ENCODE measurements at regions not wholly inside any gene's neighbourhood (a gene's known extent, or its start where the extent isn't known, plus 50 kb on each side); places are given as distances from the start of the nearest gene placed in this dataset.

- DNase-seq = no peak
These were observed 251.3 kb upstream of the MKI67 start for GRCh38 chr10:128377364-128377987.

GRCh38 chr10:128377988-128378387 lies 251.8 kb upstream of the MKI67 start:
- DNase-seq = no peak

GRCh38 chr10:128380946-128381345 lies 254.7 kb upstream of the MKI67 start:
- no peak for DNase-seq

GRCh38 chr10:128382225-128382624 lies 256.0 kb upstream of the MKI67 start:
- no peak for DNase-seq

- DNase-seq = no peak
These were observed 258.6 kb upstream of the MKI67 start for GRCh38 chr10:128384831-128385230.

- no peak for DNase-seq
These were observed 260.0 kb upstream of the MKI67 start for GRCh38 chr10:128386231-128386630.

GRCh38 chr10:128386816-128387604 lies 260.8 kb upstream of the MKI67 start:
- no peak for DNase-seq

- DNase-seq = no peak
These were observed 264.4 kb upstream of the MKI67 start for GRCh38 chr10:128390596-128390995.

- no peak for DNase-seq
These were observed 267.3 kb upstream of the MKI67 start for GRCh38 chr10:128393546-128393945.

- no peak for DNase-seq
These were observed 271.9 kb upstream of the MKI67 start for GRCh38 chr10:128398118-128398517.

GRCh38 chr10:128398999-128399398 lies 272.8 kb upstream of the MKI67 start:
- no peak for DNase-seq

GRCh38 chr10:128400564-128400963 lies 274.3 kb upstream of the MKI67 start:
- DNase-seq = no peak

GRCh38 chr10:128405450-128405849 lies 279.2 kb upstream of the MKI67 start:
- no peak for DNase-seq

- no peak for DNase-seq
These were observed 285.4 kb upstream of the MKI67 start for GRCh38 chr10:128411643-128412042.

GRCh38 chr10:128414568-128414967 lies 288.3 kb upstream of the MKI67 start:
- DNase-seq = no peak

- DNase-seq = no peak
These were observed 290.0 kb upstream of the MKI67 start for GRCh38 chr10:128416231-128416630.

- DNase-seq = no peak
These were observed 291.6 kb upstream of the MKI67 start for GRCh38 chr10:128417826-128418225.

GRCh38 chr10:128418819-128419218 lies 292.6 kb upstream of the MKI67 start:
- no peak for DNase-seq

GRCh38 chr10:128419466-128420019 lies 293.3 kb upstream of the MKI67 start:
- DNase-seq = no peak

GRCh38 chr10:128420623-128421022 lies 294.4 kb upstream of the MKI67 start:
- no peak for DNase-seq

- no peak for DNase-seq
These were observed 295.3 kb upstream of the MKI67 start for GRCh38 chr10:128421371-128422160.

GRCh38 chr10:128422190-128422589 lies 296.0 kb upstream of the MKI67 start:
- DNase-seq = no peak

GRCh38 chr10:128422999-128423398 lies 296.8 kb upstream of the MKI67 start:
- DNase-seq = no peak
